NCI-H446 (cell line): ENCODE measurements at regions not wholly inside any gene's neighbourhood (a gene's known extent, or its start where the extent isn't known, plus 50 kb on each side); places are given as distances from the start of the nearest gene placed in this dataset.
"Not testable (repeated sequence)": the region's sequence is repeated elsewhere in the genome, so short reads cannot be mapped to it uniquely, and the experiment has no call there.

ENCODE experiments used
- DNase-seq, 2 experiments: peaks; one replicate each; lab custom pipeline; 2025; lab: John Stamatoyannopoulos, UW

DNA sequence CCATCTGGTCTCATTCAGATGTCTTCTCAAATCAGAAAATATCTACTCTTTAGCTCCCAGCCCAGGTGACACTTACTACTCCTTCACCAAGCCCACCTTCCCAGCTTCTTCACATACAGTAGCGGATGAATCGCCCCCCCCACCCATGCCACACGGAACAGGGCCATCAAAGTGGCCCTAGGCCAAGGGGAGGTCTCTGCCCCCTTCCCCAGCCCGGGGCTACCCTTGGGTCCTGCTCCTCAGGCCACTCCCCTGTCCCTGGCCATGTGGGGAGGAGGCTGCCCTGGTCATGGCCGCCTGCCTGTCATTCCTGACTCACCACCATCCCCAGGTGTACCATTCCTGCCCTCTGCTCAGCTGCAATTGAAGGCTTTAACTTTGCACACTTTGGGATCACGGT lies 142.8 kb downstream of the NECTIN1 start:
- DNase-seq = no peak

DNA sequence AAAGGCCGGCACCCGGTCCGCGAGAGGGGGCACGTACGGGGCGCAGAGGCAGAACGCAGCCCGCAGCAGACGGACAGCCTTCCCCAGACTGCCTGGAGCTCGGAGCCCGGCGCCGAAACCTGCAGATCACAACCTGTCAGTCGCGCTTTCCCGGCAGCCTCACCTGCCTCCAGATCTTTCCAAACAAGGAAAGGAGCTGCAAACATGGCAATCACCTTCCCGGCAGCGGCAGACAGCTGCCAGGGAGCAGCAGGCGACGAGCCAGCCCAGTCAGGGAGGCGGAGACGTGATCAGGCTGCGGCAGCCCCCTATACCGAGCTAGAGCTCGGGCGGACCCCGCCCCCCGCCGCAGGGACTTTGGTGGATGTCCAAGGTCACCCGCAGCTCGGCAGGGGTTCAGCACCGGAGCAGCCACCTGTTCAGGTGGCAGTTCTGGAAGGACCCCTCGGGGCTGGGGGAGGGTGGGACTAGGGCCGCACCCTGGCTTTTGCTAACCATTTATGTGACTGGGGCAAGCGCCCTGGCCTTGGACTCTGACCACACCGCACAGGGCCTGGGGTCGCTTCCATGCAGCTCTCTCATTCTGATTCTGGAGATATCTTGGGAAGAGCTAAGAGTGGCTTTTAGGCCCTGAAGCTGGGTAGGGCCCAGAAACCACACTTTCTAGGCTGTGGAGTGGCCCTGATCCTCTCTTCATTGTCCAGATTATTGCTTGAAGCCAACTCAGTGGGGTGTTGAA lies 143.8 kb downstream of the NECTIN1 start:
- DNase-seq = no peak

DNA sequence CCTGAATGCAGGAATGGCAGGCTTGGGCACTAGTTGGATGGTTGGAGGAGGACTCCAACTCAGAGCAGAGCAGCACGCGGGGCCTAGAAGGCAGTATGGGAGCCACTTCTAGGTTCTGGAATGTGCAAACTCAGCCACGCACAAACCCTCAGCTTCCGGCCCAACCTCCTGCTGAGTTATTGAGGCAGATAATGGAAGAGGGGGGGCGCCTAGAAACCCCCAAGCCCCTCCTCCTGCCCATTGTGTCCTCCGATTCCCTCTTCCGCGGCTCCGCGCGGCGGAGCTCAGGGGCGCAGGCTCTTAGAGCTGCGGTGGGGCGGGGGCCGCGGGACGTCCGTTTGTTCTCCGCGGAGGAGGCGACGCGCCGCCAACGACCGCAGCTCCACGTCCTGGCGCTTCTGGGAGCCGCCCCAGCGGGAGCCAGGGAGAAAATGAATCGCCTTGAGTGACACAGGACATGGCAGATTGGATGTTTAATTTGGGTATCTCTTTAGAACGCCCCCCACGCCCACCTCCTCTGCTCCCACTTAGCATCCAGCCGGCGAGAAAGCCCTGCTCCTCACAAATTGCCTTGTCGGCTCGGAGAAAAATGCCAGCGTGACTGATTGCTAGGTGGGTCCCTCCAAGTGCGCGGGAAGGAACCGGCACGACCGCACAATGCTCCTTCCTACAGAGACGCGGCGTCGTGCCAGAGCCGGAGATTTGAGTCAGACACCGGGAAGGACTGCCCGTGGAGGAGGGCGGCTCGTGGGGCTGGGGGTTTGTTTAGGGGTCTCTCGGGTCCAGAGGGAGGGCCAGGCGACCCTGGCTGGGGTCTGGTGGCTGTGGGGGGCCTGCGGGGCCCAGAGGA lies 144.6 kb downstream of the NECTIN1 start:
- no peak for DNase-seq

DNA sequence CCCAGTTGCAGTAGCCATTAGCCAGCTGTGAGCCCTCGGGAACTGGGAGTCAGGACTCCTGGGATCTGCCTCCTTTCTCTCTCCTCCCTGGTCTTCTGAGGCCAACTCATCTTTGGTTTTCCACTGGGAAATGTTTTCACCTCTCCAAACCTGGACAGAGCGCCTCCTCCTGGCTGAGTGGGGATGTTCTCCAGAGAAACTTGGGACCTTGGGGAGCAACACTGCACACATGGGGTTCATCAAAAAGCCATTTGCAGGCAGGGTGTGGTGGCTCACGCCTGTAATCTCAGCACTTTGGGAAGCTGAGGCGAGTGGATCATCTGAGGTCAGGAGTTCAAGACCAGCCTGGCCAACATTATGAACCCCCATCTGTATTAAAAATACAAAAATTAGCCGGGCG lies 145.4 kb downstream of the NECTIN1 start:
- DNase-seq = no peak

DNA sequence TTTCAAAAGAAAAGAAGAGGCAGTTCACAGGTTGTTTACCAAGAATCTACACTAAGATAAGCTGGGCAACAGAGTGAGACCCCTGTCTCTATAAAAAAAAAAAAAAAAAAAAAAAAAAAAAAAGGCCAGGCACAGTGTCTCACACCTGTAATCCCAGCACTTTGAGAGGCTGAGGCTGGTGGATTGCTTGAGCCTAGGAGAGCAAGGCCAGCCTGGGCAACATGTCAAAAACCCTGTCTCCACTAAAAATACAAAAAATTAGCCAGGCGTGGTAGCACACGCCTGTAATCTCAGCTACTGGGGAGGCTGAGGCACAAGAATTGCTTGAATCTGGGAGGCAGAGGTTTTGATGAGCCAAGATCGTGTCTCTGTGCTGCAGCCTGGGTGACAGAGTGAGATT lies 147.6 kb downstream of the NECTIN1 start:
- DNase-seq = not testable (repeated sequence)

DNA sequence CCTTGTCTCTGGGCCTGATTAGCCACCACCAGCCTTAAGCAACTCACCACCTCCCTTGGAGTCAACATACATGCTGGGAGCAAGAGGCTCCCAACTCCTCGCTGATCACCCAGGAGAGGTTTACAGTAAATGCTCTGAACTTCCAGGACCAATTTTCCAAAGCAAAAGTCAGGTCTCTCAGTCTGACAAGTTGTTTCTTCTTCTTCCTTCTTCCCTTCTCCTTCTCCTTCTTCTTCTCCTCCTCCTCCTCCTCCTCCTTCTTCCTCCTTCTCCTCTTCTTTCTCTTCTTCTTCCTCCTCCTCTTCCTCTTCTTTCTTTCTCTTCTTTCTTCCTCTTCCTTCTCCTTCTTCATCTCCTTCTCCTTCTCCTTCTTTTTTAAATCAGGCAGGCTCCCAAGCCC lies 148.2 kb downstream of the NECTIN1 start:
- DNase-seq = no peak

DNA sequence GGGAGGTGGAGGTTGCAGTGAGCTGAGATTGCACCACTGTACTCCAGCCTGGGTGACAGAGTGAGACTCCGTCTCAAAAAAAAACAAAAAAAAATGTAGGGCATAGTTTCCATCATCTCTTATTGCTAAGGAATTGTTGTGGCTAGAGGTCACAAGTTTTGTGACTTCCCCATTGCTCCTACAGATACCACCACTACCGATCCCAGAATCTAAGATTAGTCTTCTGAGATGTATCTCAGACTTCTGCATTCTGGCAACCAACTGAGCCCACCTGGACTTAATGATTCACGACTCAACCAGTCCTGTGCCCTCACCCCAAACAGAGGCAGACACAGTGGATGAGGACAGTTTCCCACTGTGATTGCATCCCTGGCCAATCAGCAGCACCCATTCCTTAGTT lies 148.9 kb downstream of the NECTIN1 start:
- DNase-seq = no peak

DNA sequence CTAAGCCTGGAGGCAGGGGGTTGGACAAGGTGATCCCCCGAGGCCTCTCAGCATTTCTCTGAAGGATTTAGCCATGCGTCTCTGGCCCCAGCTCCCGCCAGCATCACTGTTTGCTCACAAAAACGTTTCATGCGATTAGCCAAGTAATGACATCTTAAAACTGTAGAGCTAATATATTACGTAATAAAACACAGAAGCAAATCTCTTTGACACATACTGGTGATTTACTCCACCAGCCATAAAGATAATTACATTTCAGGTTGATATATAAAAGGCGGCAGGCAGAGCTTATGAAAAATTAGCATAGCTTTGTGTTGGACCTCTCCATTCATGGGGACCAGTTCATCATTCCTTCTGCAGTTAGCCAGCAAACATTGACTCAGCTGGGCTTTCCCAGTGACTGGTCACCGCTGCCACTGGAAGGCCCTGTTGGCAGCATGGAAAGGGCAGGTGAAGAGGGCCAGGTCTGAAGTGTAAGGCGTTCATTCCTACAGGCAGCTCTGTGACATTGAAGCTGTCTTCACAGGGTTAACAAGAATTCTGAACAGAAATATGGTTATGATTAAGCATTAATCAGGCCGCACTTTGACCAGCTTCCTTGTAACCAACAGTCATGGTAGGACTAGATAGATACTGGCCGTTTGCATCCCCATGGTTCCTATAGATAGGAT lies 150.3 kb downstream of the NECTIN1 start:
- DNase-seq = no peak

DNA sequence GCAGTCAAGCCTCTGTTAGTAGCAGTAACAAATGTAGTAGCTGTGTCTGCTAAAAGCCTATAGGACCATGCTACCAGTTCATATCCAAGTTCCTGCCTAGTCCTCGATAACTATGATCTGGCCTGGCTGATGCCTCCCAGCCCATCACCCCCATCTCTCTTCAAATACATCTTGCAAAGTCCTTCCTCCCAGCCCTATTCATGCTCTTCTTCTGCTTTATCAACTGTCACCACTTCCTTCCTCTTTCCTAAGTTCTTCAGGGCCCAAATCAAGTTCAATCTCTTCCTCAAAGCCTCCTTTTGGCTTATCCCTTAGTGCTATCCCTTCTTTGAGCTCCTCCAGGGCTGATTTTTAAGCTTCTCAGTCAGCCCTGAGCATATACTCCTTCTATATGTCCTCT lies 150.9 kb upstream of the THY1 start:
- no peak for DNase-seq

DNA sequence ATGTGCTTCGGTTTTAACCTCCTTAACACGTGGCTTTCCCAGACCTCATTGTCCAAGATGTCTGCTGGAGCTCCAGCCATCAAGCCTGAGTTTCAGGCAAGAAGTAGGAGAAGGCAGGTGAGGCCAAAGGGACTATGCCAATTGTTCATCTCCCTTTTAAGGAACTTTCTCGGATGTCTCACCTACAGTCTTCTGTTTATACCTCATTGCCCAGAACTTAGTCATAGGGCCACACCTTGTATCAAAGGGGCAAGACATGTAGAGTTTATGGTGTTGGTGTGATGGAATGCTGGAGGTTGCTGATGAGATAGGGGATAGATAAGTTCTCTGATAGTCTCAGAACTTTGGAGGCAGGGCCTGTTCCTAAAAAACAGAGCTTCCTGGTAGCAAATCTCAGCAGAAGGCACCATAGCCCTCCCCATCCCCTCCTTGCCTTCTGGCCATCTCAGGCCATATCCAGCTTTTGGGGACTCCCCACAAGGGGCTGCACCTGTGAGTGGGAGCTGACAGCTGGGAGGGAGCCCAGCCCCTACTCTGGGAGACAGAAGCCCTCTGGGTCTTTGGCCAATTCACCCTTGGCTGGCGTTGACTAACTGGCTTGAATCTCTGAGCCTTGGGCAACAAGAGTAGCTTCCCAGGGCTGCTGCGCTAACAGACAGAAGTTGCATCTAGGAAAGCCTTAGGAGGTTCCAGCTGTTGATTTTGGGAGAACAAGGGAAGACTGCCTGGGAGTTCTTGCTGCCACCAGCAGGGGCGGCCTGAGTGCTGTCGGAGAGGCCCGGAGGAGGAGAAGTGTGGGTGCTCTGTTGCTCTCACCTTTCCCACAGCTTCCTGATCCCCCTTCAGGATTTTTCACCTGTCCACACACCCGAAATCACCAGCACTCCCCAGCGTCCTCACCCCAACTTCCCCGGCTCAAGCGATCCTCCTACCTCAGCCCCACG lies 149.8 kb upstream of the THY1 start:
- DNase-seq = no peak

DNA sequence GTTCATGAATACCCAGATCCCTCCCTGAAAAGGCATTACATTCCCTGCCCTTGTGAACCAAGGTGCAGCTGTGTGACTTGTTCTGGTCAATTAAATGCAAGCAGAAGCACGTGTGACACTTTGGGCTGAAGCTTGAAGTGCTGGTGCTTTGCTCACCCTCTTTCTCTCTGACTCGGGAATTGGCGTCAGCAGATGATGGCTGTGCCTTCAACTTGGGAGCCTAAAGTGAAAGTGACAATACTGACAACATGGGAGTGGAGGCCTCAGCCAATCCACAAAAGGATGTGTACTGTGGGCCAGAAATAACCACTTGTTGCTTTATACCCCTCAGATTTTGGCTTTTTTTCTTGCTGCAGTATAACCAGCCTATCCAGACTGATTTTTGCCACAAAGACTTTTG lies 148.3 kb upstream of the THY1 start:
- DNase-seq = no peak

DNA sequence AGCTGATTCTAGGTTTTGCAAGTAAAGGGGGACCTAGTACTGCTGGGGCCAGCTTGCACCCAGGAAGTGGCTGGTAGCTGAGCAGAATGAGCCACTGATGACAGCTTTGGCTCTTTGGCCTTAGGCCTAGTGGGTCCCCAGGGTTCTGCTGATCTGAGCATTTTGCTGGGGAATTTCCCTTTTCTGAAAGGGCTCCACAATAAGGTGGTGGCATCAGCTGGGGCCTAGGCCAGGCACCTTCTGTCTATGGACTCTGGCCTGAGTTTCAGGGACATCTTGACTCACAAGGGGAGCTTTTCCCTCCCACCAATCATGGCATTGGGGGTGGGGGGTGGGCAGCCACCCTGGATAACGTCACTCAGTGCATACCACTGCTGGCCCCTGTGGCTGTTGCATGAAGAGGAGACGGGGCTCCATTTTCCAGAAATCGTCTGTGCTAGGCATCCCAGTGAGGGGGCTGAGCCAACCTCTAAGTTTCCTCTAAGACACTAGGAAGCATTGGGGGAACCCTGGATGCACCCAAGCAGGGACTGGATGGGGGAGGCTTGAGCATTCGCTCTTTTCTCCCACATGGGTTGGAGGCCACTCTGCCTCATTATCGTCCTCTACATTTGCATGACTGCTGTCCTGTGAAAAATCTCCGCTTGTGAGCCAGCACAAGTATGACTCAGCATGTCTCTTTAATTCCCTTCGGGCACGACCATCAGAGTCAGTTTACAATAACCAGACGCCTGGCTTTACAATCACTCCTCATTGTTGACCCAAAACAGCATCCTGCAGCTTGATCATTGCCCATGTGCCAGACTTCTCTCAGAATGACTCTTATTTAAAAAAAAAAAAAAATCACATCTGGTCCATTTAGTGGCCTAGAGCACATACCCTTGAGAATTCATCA lies 145.0 kb upstream of the THY1 start:
- peak; percentile 31 to 61 for DNase-seq

DNA sequence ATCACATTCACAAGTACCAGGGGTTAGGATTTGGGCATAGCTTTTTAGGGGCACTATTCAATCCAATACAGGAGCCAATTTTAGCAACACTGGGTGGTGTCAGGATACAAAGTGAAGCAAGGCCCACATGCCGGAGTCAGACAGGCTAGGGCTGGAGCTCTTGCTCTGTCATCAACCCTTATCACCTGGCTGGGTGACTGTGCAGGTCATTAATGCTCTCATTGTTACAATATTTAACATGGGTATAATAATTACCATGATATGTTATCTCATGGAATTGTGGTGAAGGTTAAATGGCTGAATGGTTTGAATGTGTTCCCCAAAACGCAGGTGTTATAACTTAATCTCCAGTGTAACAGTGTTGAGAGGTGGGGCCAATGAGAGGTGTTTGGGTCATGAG lies 143.3 kb upstream of the THY1 start:
- no peak for DNase-seq

DNA sequence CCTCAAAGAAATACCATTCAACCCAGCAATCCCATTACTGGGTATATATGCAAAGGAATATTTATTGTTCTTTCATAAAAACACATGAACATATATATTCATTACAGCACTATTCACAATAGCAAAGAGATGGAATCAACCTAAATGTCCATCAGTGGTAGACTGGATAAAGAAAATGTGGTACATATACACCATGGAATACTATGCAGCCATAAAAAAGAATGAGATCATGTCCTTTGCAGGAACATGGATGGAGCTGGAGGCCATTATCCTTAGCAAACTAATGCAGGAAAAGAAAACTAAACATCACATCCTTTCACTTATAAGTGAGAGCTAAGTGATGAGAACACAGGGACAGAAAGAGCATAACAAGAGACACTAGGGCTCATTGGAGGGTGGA lies 142.7 kb upstream of the THY1 start:
- DNase-seq = not testable (repeated sequence)

DNA sequence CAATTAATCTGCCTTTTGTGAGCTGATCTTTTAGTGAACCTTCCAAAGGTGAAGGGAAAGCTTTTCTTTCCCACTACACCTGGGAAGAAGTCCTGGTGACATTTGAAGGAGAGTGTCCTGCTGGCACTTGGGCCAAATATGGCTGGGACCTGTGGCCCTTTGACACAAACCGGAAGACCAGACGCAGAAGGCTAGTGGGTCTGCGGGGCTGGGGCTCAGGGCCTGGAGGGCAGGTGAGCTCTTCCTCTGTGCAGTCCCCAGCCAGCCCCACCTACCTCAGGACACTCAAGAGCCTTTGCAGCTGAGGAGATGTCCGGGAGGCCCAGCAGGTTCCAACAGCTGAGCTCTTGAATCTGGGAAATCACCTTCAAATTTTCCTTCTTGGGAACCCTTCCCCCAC lies 138.0 kb upstream of the THY1 start:
- no peak for DNase-seq

DNA sequence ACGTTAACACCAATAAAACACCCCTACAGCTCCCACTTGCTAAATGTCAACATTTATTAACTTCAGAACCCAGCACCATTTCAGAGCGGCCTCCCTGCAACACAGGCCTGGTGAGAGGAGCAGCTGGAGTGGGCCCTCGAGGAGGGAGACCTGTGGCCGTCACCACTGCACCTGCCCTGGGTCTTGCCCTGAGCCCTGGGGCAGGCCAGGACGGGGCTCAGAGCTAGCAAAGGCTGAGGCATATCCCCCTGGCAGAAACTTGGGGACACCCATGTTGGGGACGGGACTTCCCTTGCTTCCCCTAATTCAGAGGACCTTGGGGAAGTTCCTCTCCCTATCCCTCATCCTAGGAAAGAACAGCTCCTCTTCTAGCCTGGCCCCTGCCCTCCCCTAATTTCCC lies 137.3 kb upstream of the THY1 start:
- DNase-seq = no peak

DNA sequence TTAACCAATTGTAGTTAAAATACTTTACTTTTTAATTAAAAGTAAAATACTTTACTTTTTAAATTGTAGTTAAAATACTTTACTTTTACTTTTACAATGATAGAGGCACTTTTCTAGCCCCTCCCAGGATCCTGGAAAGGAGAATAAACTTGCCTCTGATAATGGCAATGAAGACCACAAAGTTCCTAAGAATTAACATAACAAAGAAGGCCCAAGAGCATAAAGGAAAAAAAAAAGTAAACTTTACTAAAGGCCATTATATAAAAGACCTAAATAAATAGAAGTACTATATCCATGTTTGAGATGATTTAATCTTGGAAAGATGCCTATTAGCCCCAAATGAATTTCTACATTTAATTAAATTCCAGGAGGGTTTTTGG lies 129.1 kb upstream of the THY1 start:
- no peak for DNase-seq

DNA sequence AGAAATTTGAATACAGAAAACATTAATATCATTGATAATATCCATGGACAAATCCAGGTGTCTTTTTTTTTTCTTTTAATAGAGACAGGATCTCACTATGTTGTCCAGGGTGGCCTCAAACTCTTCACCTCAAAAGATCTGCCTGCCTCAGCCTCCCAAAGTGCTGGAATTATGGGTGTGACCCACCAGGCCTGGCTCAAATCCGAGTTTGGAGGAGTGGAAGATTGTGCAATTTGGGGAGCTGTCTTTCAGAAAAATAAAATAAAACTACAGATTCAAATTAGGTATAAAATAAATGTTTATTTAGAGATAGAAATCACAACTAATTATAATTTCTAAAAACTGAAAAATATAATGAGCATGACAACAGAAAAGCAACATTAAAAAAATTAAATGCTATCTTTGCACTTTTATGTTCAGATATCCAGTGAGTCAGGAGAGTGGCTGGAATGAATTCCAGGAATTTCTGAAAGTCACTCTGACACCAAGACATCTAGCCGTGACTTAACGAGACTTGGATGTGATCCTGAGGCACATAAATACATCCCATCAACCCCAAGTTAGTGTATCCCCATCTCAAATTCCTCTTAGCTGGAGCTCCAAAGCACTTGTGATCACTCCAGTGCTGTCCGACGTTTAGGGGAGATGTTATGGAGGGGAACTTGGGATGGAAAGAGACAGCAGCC lies 128.6 kb upstream of the THY1 start:
- no peak for DNase-seq

DNA sequence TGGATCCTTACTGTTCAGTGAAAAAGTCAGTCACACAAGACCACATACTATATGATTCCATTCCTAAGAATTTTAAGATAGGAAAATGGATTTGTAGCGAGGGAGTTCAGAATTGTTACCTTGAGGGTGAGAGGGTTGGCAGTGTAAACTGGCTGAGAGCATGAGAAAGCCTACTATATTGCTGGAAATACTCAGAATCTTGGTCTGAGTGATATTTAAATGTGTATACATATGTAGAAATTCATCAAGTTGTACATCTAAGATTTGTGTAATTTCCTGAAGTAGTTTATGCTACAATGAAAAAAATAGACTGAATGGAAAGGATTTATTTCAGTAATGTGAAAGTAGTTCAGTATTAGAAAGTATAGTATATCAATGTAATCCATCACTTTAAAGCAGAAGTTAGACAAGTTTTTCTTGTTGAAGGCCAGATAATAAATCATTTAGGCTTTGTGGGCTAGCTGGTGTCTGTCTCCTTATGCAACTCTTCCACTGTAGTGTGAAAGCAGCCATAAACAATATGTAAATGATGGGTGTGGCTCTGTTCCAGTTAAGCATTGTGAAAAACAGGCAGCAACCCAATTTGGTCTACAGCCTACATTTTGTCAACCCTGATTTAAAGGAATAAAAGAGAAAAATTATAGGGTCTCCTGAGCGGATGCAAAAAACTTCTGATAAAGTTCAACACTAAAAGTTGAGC lies 127.2 kb upstream of the THY1 start:
- DNase-seq = no peak

DNA sequence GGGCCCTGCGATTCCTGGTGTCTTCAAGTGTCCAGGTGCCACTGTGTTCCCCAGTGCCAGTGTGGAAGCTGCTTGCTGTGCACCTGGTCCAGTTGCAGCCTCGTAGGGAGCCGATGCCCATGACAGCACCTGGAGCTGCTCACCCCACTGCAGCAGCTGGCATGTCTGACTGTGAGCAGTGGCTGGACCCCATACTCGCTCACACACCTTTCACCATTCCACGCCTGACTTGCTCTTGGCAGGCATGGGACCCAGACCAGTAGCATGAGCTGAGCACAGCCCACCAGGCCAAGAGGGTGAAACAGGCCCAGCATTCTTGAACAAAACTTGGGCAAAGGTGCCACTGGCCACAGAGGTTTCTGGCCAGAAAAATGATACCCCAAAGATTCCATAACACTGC lies 124.5 kb upstream of the THY1 start:
- no peak for DNase-seq
